Tibial nerve (tissue), 4 donors: ENCODE measurements at regions not wholly inside any gene's neighbourhood (a gene's known extent, or its start where the extent isn't known, plus 50 kb on each side); places are given as distances from the start of the nearest gene placed in this dataset.

Experiments
- DNase-seq, 2 donors: peaks; one replicate each; pipeline ENCODE4 v3.0.0-alpha.2; 2019; ENCODE audit warnings: low spot score in 2 of 2
- H3K27ac ChIP-seq, 4 donors: fragments of 200-600 bp; sonication (generic) in 3 of 4; one replicate each; pipeline ENCODE4 v1.5.1; 2017 to 2019; ENCODE audit warnings: mild to moderate bottlenecking in 1 of 4
- H3K27me3 ChIP-seq, 2 donors: fragments of 200-600 bp; sonication (generic) in 1 of 2; one replicate each; pipeline versions ENCODE4 v1.5.1 to v1.6.0; 2017 to 2019
- H3K36me3 ChIP-seq, 3 donors: fragments of 200-600 bp; sonication (generic); one replicate each; pipeline ENCODE4 v1.5.1; 2018 to 2019
- H3K4me1 ChIP-seq, 4 donors: fragments of 200-600 bp; sonication (generic) in 3 of 4; one replicate each; pipeline ENCODE4 v1.5.1; 2017 to 2019
- H3K4me3 ChIP-seq, 4 donors: fragments of 200-600 bp; sonication (generic) in 3 of 4; one replicate each; pipeline ENCODE4 v1.5.1; 2017 to 2019; ENCODE audit warnings: mild to moderate bottlenecking in 1 of 4, moderate library complexity in 1 of 4
- H3K9me3 ChIP-seq, 4 donors: fragments of 200-600 bp; sonication (generic) in 3 of 4; one replicate each; pipeline ENCODE4 v1.5.1; 2017 to 2019
- EP300 ChIP-seq, 2 donors: sonication (generic); formaldehyde crosslinking; IDR thresholded peaks; one replicate each; pipeline ENCODE4 v1.6.1; 2017; ENCODE audit warnings: antibody characterized with exemption in 2 of 2, mild to moderate bottlenecking in 1 of 2
- POLR2A ChIP-seq, 2 donors: fragments of 450-650 bp; IDR thresholded peaks; one replicate each; pipeline ENCODE4 v1.6.1; 2017; ENCODE audit warnings: antibody characterized with exemption in 2 of 2, mild to moderate bottlenecking in 2 of 2, moderate library complexity in 2 of 2
- WGBS, 2 donors: methylation state at CpG; one replicate each; pipeline ENCODE4 v1.1.5; 2018; 5-methylcytosine and 5-hydroxymethylcytosine counted together
- TF ChIP-seq, protein P1 (sequence below), 5 experiments: fragments of 200-600 bp in 3 of 5; fragments of 450-650 bp in 2 of 5; sonication (generic) in 3 of 5; IDR thresholded peaks; one replicate each; pipeline ENCODE4 v1.5.1; 2016 to 2019; ENCODE audit warnings: antibody characterized with exemption in 5 of 5, mild to moderate bottlenecking in 3 of 5, moderate library complexity in 2 of 5

DNA sequence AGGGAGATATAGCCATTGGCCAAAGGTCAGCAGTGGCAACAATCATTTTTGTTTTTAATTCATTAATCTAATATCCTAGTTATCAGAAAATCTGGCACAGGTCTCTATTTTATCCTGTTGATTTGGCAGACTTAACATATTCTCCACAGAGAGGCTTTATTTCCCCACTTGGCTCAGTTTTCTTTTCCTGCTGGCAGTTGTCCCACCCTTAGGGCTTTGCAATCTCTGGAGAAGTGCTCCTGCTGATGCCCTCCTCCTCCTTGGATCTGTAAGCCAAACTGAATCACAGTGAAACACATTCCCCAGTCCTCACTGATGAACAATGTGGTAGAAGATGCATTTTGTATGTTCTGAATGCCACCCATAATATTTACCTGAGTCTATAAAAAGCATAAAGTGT lies 889.7 kb downstream of the PDHA2 start:
- Histone ChIP-seq H3K27ac (no peak overlapping the region), H3K36me3 (no peaks in the 10 kb centered on the region), H3K27me3 (no peaks in the 10 kb centered on the region), H3K4me3 (no peak overlapping the region), H3K9me3 (no peaks in the 10 kb centered on the region), H3K4me1 (peaks cover 0 to 6% (median 0%) of the 10 kb centered on the region in 4 donors)
- DNase-seq: no peak
- no peak for TF ChIP-seq EP300 (IDR thresholded peaks at IDR 0.05)
- TF ChIP-seq, protein P1, sequence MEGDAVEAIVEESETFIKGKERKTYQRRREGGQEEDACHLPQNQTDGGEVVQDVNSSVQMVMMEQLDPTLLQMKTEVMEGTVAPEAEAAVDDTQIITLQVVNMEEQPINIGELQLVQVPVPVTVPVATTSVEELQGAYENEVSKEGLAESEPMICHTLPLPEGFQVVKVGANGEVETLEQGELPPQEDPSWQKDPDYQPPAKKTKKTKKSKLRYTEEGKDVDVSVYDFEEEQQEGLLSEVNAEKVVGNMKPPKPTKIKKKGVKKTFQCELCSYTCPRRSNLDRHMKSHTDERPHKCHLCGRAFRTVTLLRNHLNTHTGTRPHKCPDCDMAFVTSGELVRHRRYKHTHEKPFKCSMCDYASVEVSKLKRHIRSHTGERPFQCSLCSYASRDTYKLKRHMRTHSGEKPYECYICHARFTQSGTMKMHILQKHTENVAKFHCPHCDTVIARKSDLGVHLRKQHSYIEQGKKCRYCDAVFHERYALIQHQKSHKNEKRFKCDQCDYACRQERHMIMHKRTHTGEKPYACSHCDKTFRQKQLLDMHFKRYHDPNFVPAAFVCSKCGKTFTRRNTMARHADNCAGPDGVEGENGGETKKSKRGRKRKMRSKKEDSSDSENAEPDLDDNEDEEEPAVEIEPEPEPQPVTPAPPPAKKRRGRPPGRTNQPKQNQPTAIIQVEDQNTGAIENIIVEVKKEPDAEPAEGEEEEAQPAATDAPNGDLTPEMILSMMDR (IDR thresholded peaks at IDR 0.05): no peak

DNA sequence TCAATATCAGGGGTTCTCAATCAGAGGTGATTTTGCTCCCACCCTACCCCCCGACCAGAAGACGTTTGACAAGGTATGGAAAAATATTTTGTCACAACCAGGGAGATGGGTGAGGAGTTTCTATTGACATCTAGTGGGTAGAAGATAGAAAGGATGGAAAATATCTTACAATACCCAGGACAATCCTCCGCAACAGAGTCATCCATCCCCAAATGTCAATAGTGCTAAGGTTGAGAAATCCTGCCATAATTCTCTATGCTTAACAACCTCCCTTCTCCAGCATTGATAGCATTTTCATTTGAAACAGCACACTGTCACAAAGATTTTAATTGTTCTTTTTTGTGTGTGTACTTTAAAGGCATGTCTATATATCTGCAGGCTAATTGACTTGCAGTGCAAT lies 890.5 kb downstream of the PDHA2 start:
- 75 to 86% methylated on average over 3 of the region's 3 CpGs for WGBS, 2 donors
- no peak for TF ChIP-seq POLR2A (IDR thresholded peaks at IDR 0.05)

DNA sequence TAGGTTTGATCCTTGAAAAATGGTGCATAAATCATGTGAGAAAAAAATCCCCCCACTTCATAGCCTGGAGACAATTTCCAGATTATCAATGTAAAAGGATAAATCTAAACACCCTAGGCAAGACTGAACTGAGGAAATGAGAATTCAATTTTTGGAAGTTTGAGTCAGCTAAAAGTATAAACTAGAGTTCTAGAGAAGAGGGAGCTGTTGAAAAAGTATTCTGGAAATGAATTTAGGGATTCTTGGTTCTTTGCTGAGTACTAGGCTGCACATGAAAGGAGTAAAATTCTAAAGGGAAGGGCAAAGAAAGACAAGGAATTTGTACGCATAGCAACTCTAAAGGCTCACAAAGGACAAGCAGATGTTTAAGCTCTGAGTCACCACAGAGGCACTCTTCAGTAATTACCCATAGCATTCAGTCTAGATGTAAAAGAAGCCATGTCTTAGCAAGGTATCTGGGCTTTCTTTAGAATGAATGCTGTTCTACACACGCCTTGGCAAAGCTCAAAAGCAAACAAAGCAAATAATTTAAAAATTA lies 896.5 kb downstream of the PDHA2 start:
- no peak for DNase-seq
- 59 to 71% methylated on average over 2 of the region's 2 CpGs for WGBS, 2 donors

More for the DNA sequence above, 890.5 kb downstream of the PDHA2 start:
- Histone ChIP-seq H3K9me3 (no peaks in the 10 kb centered on the region), H3K4me3 (no peak overlapping the region), H3K27ac (no peak overlapping the region), H3K4me1 (peaks cover 0 to 6% (median 0%) of the 10 kb centered on the region in 4 donors), H3K27me3 (no peaks in the 10 kb centered on the region), H3K36me3 (no peaks in the 10 kb centered on the region)
- no peak for DNase-seq

DNA sequence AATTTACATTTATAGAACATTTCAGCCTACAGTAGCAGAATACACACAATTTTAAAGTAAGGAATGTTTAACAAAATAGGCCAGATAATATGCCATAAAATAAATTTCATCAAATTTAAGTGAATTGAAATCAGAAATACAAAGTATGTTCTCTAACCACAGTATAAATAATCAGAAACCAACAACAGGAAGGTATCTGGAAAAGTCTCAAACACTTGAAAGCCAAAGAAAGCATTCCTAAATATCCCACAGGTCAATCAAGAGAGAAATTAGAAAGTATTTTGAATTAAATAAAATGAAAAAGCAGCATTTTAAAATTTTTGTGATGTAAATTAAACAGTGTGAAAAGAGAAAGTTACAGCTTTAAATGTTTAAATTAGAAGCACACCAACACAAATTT lies 899.2 kb downstream of the PDHA2 start:
- Histone ChIP-seq H3K9me3 (peaks cover 0 to 7% (median 0%) of the 10 kb centered on the region in 4 donors), H3K36me3 (no peaks in the 10 kb centered on the region), H3K4me1 (no peaks in the 10 kb centered on the region), H3K4me3 (no peak overlapping the region), H3K27me3 (no peaks in the 10 kb centered on the region), H3K27ac (no peak overlapping the region)
- no peak for TF ChIP-seq EP300 (IDR thresholded peaks at IDR 0.05)
- TF ChIP-seq, protein P1 (IDR thresholded peaks at IDR 0.05): no peak
- no peak for TF ChIP-seq POLR2A (IDR thresholded peaks at IDR 0.05)
- DNase-seq: no peak

More for the DNA sequence above, 896.5 kb downstream of the PDHA2 start:
- Histone ChIP-seq H3K36me3 (no peaks in the 10 kb centered on the region), H3K4me1 (no peaks in the 10 kb centered on the region), H3K27ac (no peak overlapping the region), H3K27me3 (no peaks in the 10 kb centered on the region), H3K4me3 (no peak overlapping the region), H3K9me3 (no peaks in the 10 kb centered on the region)
- TF ChIP-seq POLR2A (IDR thresholded peaks at IDR 0.05) (no peak), EP300 (IDR thresholded peaks at IDR 0.05) (no peak)
- TF ChIP-seq, protein P1 (IDR thresholded peaks at IDR 0.05): no peak

DNA sequence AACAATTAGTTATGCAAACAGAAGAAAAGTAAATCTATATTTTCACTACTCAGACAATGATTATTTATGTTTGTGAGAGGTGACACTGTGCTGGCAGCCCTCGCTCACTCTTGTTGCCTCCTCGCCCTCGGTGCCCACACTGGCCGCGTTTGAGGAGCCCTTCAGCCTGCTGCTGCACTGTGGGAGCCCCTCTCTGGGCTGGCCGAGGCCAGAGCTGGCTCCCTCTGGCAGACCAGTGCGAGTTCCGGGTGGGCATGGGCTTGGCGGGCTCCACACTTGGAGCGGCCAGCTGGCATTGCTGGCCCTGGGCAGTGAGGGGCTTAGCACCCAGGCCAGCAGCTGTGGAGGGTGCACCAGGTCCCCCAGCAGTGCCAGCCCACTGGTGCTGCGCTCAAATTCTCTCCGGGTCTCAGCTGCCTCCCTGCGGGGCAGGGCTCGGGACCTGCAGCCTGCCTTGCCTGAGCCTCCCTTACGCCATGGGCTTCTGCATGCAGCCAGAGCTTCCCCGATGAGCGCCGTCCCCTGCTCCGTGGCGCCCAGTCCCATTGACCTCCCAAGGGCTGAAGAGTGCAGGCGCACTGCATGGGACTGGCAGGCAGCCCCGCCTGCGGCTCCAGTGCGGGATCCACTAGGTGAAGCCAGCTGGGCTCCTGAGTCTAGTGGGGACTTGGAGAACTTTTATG lies 902.6 kb downstream of the PDHA2 start:
- WGBS, 2 donors: 90 to 95% methylated on average over 12 to 16 of the region's 24 CpGs
- Histone ChIP-seq H3K4me1 (no peaks in the 10 kb centered on the region), H3K9me3 (peaks cover 0 to 7% (median 0%) of the 10 kb centered on the region in 4 donors), H3K27me3 (no peaks in the 10 kb centered on the region), H3K27ac (no peak overlapping the region), H3K4me3 (no peak overlapping the region), H3K36me3 (no peaks in the 10 kb centered on the region)
- no peak for DNase-seq
- no peak for TF ChIP-seq POLR2A (IDR thresholded peaks at IDR 0.05)

DNA sequence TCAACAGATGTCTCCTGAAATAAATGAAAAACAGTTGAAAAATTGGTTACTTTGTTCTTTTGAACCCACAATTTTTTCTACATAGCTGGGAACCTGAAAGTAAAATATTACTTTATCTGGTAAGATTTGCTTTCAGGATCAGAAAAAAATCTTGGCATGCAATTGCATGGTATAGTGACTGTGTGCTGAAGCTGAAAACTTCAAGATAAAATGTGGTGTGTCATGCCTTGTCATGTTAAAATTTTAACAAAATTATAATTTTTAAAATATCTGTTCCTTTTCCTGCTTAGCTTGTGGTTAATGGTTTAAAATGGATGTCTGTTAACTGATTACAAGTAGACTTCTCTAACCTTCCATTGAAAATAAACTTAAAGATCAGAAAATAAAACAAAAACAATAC lies 904.8 kb downstream of the PDHA2 start:
- H3K4me1 ChIP-seq: no peaks in the 10 kb centered on the region
- H3K4me3 ChIP-seq: no peak overlapping the region
- no peak overlapping the region for H3K27ac ChIP-seq
- no peaks in the 10 kb centered on the region for H3K27me3 ChIP-seq
- no peak for DNase-seq
- H3K36me3 ChIP-seq: no peaks in the 10 kb centered on the region
- TF ChIP-seq, protein P1 (IDR thresholded peaks at IDR 0.05): no peak
- TF ChIP-seq POLR2A (IDR thresholded peaks at IDR 0.05) (no peak), EP300 (IDR thresholded peaks at IDR 0.05) (no peak)
- H3K9me3 ChIP-seq: peaks cover 0 to 12% (median 0%) of the 10 kb centered on the region in 4 donors
